Bronchial epithelial cell (primary cell): ENCODE measurements at regions not wholly inside any gene's neighbourhood (a gene's known extent, or its start where the extent isn't known, plus 50 kb on each side); places are given as distances from the start of the nearest gene placed in this dataset.

Source experiments
- DNase-seq: peaks from one replicate; pipeline ENCODE4 v3.0.0-alpha.2; 2010; ENCODE audit warnings: low read depth
- FAIRE-seq: peaks from 2 replicates; lab custom pipeline; 2011; peaks lifted over from hg19 to GRCh38; lab: Jason Lieb, UNC
- H3K27me3 ChIP-seq: 2 replicates; pipeline ENCODE4 v1.5.1; 2011; ENCODE audit warnings: low read length; ENCODE audit not compliant: control insufficient read depth, insufficient read depth
- H3K36me3 ChIP-seq: 2 replicates; pipeline ENCODE4 v1.5.1; 2011; ENCODE audit warnings: low read length; ENCODE audit not compliant: control insufficient read depth, insufficient read depth
- H3K4me3 ChIP-seq: 2 replicates; pipeline ENCODE4 v1.5.1; 2011; ENCODE audit warnings: mild to moderate bottlenecking, low read depth, low read length, control low read depth
- TF ChIP-seq, protein P1 (sequence below): IDR thresholded peaks from 2 replicates; pipeline ENCODE4 v1.5.1; 2011; ENCODE audit warnings: mild to moderate bottlenecking, moderate library complexity, low read length, control low read depth, inconsistent platforms; ENCODE audit not compliant: insufficient read depth, severe bottlenecking

GRCh38 chr6:103699769-103700168 is 1160.0 kb downstream of the HACE1 start:
- TF ChIP-seq, protein P1, sequence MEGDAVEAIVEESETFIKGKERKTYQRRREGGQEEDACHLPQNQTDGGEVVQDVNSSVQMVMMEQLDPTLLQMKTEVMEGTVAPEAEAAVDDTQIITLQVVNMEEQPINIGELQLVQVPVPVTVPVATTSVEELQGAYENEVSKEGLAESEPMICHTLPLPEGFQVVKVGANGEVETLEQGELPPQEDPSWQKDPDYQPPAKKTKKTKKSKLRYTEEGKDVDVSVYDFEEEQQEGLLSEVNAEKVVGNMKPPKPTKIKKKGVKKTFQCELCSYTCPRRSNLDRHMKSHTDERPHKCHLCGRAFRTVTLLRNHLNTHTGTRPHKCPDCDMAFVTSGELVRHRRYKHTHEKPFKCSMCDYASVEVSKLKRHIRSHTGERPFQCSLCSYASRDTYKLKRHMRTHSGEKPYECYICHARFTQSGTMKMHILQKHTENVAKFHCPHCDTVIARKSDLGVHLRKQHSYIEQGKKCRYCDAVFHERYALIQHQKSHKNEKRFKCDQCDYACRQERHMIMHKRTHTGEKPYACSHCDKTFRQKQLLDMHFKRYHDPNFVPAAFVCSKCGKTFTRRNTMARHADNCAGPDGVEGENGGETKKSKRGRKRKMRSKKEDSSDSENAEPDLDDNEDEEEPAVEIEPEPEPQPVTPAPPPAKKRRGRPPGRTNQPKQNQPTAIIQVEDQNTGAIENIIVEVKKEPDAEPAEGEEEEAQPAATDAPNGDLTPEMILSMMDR = no peak
- FAIRE-seq (no peak), DNase-seq (no peak)
- Histone ChIP-seq H3K4me3 (no peak overlapping the region), H3K36me3 (no peaks in the 10 kb centered on the region), H3K27me3 (no peaks in the 10 kb centered on the region)

DNA sequence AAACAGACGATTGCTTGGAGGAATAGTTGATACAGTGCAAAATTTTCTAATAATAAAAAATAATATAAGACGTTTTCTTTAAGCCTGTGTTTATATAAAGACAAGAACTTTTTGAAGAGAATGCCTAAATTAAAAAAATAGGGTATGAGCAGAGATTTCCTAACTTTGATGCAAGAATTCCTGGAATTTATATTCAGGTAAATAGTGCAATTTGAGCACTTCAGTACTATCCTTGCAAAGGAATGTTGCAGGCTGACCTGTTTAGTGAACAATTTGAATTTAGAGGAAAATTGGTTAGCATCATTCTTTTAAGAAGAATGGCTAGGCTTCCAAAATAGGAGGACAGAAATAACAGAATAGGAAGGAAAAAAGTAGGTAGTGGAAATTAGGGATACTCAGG is 1172.3 kb downstream of the HACE1 start:
- H3K4me3 ChIP-seq = no peak overlapping the region
- no peak for FAIRE-seq
- TF ChIP-seq, protein P1 = no peak
- DNase-seq = no peak
- H3K36me3 ChIP-seq = no peaks in the 10 kb centered on the region
- no peaks in the 10 kb centered on the region for H3K27me3 ChIP-seq

DNA sequence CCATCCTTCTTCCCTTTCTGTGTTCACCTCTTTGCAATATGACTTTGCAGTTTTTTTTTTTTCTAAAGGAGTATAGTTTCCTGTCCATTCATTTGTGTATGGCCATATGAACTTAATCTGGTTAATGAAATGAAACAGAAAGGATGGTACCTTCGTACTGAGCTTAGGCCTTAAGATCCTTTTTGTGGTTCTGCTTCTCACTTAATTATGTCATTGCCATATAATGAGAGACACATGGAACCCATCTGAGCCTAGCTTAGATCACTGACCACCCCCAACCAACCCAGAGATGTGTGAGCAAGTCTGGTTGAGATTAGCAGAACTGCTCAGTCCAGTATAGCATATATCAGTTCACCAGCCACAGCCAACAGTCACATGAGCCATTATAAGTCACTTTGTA is 1179.6 kb downstream of the HACE1 start:
- FAIRE-seq = no peak
- H3K36me3 ChIP-seq = no peaks in the 10 kb centered on the region
- no peak overlapping the region for H3K4me3 ChIP-seq
- TF ChIP-seq, protein P1 = no peak
- H3K27me3 ChIP-seq = no peaks in the 10 kb centered on the region
- no peak for DNase-seq

GRCh38 chr6:103677290-103677689 is 1182.4 kb downstream of the HACE1 start:
- FAIRE-seq = no peak

GRCh38 chr6:103675807-103676406 is 1183.8 kb downstream of the HACE1 start:
- FAIRE-seq (no peak), DNase-seq (no peak)
- TF ChIP-seq, protein P1 = no peak
- no peak overlapping the region for H3K4me3 ChIP-seq
- no peaks in the 10 kb centered on the region for H3K36me3 ChIP-seq
- H3K27me3 ChIP-seq = no peaks in the 10 kb centered on the region

More at GRCh38 chr6:103677290-103677689, 1182.4 kb downstream of the HACE1 start:
- Histone ChIP-seq H3K27me3 (no peaks in the 10 kb centered on the region), H3K36me3 (no peaks in the 10 kb centered on the region), H3K4me3 (no peak overlapping the region)
- TF ChIP-seq, protein P1 = no peak
- DNase-seq = no peak

DNA sequence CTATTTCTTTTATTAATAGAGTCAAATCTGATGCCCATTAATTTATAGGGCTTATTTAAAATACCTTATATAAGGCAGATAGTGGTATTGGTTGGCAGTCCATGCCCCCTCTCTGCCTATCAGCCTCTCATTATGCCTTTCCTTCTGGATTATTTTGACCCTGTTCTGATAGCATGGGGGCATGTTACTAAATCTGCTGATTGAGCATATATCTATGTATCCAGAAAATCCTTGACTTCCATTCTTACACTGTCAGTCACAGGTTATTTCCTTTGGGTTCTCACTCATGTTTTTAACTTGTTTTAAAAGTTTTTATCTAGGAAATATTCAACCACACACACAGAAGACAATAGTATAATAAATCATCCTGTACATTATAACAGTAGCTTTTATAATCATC is 1184.9 kb downstream of the HACE1 start:
- Histone ChIP-seq H3K27me3 (no peaks in the 10 kb centered on the region), H3K4me3 (no peak overlapping the region), H3K36me3 (no peaks in the 10 kb centered on the region)
- DNase-seq (no peak), FAIRE-seq (no peak)
- TF ChIP-seq, protein P1 = no peak
